Activated T-helper 1 cell treated with anti-CD3 and anti-CD28 coated beads, Interleukin-12 subunit alpha, Interleukin-12 subunit beta, Interleukin-2, Interleukin-4 antibody, amounts not matched to agents 30 ng/mL and 10 ng/mL and 1 ng/mL, durations not matched to agents 14 hours and 24 hours and 36 hours (primary cell): ENCODE measurements at regions not wholly inside any gene's neighbourhood (a gene's known extent, or its start where the extent isn't known, plus 50 kb on each side); places are given as distances from the start of the nearest gene placed in this dataset.

Source experiments
- DNase-seq: peaks from one replicate; pipeline ENCODE4 v3.0.0; 2021; ENCODE audit warnings: low spot score
- H3K27ac Mint-ChIP-seq: one replicate; pipeline ENCODE4 v1.8.0; 2021; ENCODE audit warnings: mild to moderate bottlenecking, mixed read lengths
- H3K27me3 Mint-ChIP-seq: one replicate; pipeline ENCODE4 v1.8.0; 2022; ENCODE audit warnings: mild to moderate bottlenecking, moderate library complexity, mixed read lengths; ENCODE audit not compliant: insufficient read depth
- H3K36me3 Mint-ChIP-seq: one replicate; pipeline ENCODE4 v1.8.0; 2021; ENCODE audit warnings: low read depth, mixed read lengths
- H3K4me1 Mint-ChIP-seq: one replicate; pipeline ENCODE4 v1.8.0; 2021; ENCODE audit warnings: low read depth, mixed read lengths
- H3K4me3 Mint-ChIP-seq: one replicate; pipeline ENCODE4 v1.8.0; 2021; ENCODE audit warnings: mild to moderate bottlenecking, moderate library complexity, mixed read lengths
- H3K9me3 Mint-ChIP-seq: one replicate; pipeline ENCODE4 v1.8.0; 2021; ENCODE audit warnings: mixed read lengths
- intact Hi-C: fragments of 100-400 bp; cut with micrococcal nuclease; formaldehyde crosslinking; loops from one replicate; pipeline ENCODE4 v1.15.1; 2024

DNA sequence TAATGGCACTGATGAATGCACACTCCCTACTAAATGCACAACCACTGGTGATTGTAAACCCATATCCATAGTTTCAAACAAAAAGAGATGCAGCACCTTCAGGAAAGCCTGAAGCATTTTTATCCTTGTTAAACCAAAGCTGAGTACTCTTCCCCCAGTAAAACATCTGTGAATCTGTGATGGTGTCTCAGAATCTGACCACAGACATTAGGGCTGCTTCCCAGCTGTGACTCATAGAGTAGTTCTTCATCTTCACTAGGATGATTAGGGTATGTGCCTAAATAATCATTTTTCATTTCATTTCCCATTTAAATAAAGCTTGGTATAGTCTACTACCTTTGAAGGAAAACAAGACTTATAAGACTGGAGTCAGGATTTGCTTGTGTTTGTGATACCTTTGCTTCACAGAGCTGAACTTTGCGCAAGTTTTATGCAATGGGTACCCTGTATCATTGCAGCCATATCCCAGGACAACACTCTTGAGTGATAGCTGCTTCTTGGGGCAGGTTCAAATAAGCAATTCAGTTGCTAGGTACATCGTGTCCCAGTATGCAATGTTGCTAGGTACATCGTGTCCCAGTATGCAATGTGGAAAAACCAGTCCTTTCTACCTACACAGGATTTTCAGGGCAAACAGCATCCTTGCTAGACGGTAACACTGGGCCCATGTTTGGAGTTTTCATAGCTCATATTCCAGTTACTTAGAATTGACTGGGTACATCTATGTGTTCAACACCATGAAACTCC, 277.1 kb downstream of the IRS2 start:
- Mint-ChIP-seq H3K27ac (no peak overlapping the region), H3K4me1 (no peaks in the 10 kb centered on the region)

DNA sequence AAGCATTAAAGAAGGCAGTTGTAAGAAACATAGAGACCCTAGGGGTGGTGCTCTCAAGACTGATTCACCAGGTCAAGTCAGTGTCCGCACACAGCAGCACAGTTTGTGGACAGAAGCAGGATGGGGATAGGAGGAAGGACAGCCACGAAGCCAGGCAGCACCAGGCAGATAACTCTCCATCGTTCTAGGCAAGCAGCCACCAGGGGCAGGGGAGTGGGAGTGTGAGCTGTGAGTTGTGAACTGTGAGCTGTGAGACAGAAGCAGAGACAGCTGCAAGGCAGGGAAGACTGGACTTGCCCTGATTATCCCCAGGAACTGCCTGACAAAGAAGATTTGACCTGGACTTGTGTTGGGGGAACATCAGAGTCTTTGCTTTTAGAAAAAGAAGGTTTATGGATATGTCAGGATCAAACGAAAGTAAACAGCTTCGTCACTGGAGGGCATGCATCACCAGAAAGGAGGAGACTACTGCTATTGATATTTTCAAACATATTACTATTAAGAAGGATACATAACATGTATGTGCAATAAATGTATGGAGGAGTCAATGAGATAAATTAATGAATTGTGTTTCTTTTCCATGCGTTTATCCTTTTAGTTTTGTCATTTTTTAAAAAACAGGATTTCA, 286.1 kb downstream of the IRS2 start:
- Mint-ChIP-seq H3K27me3 (no peaks in the 10 kb centered on the region), H3K4me3 (no peak overlapping the region), H3K36me3 (no peaks in the 10 kb centered on the region), H3K27ac (no peak overlapping the region), H3K9me3 (no peaks in the 10 kb centered on the region), H3K4me1 (no peaks in the 10 kb centered on the region)
- DNase-seq: no peak
- intact Hi-C loops: no loop called here

More for the DNA sequence above, 277.1 kb downstream of the IRS2 start:
- Mint-ChIP-seq H3K4me3 (no peak overlapping the region), H3K9me3 (no peaks in the 10 kb centered on the region), H3K36me3 (no peaks in the 10 kb centered on the region), H3K27me3 (no peaks in the 10 kb centered on the region)
- no peak for DNase-seq
- intact Hi-C loops: no loop called here

DNA sequence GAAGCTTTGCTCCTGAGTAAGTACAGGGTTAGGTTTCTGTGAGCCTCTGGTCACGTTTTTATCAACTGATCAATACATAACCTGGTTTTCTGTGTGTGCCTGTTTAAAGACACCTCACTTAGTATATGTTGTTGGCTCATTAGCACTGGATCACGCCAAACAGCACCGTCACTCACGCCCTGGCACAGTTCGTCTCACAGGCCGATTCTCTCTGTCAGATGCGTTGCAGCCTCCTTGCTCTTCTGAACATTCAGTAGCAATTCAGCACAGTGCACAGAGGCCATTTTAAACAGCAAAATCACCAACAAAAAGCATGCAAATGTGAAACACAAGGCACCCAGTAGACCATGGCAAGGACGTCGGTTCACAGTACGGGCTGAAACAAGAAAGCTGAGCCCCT, 288.5 kb downstream of the IRS2 start:
- intact Hi-C loops: no loop called here
- Mint-ChIP-seq H3K27me3 (no peaks in the 10 kb centered on the region), H3K27ac (no peak overlapping the region), H3K4me3 (no peak overlapping the region), H3K36me3 (no peaks in the 10 kb centered on the region), H3K9me3 (no peaks in the 10 kb centered on the region), H3K4me1 (no peaks in the 10 kb centered on the region)
- no peak for DNase-seq

DNA sequence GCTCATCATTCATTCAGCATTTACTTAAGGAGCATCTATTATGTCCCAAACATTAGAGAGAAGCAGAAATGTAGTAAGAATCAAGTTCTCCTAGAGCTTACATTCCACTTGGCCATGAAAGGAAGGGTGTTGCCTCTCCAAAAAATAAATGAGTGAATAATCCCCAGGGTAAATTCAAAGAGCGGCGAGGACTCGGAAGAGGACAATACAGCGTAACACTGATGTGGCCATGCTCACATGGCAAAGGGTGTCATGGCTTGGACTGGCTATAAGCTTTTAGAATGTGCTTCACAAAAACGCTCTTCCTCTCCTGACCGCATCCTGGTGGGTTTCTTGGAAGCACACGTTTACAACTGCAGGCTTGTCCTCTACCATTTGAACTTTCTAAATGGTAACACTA, 290.2 kb downstream of the IRS2 start:
- Mint-ChIP-seq H3K4me3 (no peak overlapping the region), H3K27me3 (no peaks in the 10 kb centered on the region), H3K36me3 (no peaks in the 10 kb centered on the region), H3K9me3 (no peaks in the 10 kb centered on the region), H3K27ac (no peak overlapping the region), H3K4me1 (no peaks in the 10 kb centered on the region)
- intact Hi-C loops: no loop called here
- no peak for DNase-seq

DNA sequence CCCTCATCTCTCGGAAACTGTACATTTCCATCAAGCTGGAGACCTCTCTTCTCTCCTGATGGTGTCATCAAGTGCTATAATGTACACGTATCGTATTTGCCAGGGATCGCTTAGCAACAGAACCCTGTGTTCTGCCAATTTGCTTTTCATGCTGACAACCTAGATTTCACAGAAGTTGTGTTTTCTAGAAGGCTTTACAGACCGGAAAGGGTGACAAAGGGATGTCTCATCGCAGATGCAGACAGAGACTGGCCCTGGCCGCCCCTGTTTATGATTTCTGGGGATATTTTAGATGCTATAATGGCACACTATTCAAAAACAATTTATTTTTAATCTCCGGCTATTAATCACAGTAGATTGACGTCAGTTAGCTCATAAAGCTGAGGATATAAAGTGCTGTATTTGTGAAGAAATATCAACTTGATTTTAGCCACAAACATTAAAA, 291.4 kb downstream of the IRS2 start:
- Mint-ChIP-seq H3K4me1 (no peaks in the 10 kb centered on the region), H3K27me3 (no peaks in the 10 kb centered on the region)

DNA sequence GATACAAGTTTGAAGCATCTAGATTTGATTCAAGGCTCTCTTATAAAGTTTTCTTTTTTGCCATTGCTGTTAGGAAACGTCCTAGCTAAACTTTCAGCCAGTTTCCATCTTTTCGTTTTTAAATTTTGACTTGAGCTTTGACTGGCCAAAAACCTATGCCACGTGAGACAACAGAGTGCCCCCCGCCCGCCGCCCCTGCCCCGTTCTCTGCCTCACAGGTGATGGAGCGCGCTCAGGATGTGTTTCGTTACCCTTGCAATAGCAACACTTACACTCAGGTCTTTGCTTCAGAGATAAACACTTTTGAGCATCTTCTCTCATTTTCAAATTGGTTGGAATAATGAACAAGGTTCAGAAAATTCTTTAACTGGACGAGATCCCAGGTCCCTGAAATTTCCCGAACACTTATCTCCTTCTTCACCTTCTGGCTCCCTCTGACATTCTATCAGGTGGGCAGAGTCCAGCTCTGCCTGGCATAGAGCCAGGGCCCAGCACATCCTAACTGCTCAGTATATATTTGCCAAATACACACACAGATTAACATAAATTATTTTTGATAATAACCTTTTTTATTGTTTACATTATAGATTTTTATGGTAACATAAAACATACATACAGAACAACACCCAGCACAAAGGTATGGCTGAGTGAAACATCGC, 301.1 kb downstream of the IRS2 start:
- intact Hi-C loops: no loop called here

More for the DNA sequence above, 291.4 kb downstream of the IRS2 start:
- no peak for DNase-seq
- Mint-ChIP-seq H3K9me3 (no peaks in the 10 kb centered on the region), H3K36me3 (no peaks in the 10 kb centered on the region), H3K27ac (no peak overlapping the region), H3K4me3 (no peak overlapping the region)
- intact Hi-C loops: no loop called here

DNA sequence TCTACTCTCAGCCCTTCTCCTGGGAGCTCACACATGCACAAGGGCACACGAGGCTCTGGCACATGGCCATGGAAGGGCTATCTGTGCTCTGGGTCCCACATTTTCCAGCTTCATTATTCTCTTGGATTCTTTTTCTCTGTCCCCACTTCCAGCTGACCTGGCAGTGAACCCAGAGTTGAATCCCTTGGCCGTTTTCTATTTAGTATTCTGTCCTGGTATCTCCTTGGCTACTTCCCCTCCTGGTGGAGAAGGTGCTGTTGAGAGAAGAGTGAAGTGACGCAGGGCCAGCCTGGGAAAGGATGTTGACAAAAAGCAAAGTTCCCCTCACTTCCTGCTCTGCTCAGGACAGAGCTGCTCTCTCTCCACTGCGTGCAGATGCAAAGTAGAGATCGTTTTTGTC, 303.1 kb downstream of the IRS2 start:
- intact Hi-C loops: no loop called here
- DNase-seq: no peak
- Mint-ChIP-seq H3K27ac (no peak overlapping the region), H3K27me3 (peaks cover 3% of the 10 kb centered on the region), H3K4me3 (no peak overlapping the region), H3K9me3 (no peaks in the 10 kb centered on the region), H3K36me3 (no peaks in the 10 kb centered on the region), H3K4me1 (no peaks in the 10 kb centered on the region)

More for the DNA sequence above, 301.1 kb downstream of the IRS2 start:
- no peak overlapping the region for H3K27ac Mint-ChIP-seq
- H3K4me1 Mint-ChIP-seq: no peaks in the 10 kb centered on the region
- no peaks in the 10 kb centered on the region for H3K9me3 Mint-ChIP-seq
- H3K27me3 Mint-ChIP-seq: peaks cover 3% of the 10 kb centered on the region
- no peak overlapping the region for H3K4me3 Mint-ChIP-seq
- H3K36me3 Mint-ChIP-seq: no peaks in the 10 kb centered on the region
- no peak for DNase-seq

DNA sequence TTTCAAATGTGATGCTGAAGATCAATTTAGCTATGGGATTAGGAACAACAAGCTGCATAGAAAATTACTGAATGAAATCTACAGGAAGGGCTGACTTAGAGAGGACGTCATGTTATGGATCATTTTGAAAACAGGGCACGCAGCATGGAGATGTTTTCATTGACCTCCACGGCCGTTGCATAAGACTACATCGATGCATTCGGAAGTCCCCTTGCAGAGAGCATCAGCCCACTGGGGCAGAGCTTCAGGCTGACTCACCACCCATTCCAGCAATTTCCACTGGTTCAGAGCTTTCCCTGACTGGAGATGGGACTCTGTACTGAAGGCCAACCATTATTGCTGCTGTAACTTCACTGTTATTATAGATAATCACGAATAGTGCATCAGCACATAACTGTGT, 305.3 kb downstream of the IRS2 start:
- Mint-ChIP-seq H3K4me3 (no peak overlapping the region), H3K9me3 (no peaks in the 10 kb centered on the region), H3K4me1 (no peaks in the 10 kb centered on the region), H3K27me3 (no peaks in the 10 kb centered on the region), H3K27ac (no peak overlapping the region), H3K36me3 (no peaks in the 10 kb centered on the region)
- DNase-seq: no peak
- intact Hi-C loops: no loop called here

DNA sequence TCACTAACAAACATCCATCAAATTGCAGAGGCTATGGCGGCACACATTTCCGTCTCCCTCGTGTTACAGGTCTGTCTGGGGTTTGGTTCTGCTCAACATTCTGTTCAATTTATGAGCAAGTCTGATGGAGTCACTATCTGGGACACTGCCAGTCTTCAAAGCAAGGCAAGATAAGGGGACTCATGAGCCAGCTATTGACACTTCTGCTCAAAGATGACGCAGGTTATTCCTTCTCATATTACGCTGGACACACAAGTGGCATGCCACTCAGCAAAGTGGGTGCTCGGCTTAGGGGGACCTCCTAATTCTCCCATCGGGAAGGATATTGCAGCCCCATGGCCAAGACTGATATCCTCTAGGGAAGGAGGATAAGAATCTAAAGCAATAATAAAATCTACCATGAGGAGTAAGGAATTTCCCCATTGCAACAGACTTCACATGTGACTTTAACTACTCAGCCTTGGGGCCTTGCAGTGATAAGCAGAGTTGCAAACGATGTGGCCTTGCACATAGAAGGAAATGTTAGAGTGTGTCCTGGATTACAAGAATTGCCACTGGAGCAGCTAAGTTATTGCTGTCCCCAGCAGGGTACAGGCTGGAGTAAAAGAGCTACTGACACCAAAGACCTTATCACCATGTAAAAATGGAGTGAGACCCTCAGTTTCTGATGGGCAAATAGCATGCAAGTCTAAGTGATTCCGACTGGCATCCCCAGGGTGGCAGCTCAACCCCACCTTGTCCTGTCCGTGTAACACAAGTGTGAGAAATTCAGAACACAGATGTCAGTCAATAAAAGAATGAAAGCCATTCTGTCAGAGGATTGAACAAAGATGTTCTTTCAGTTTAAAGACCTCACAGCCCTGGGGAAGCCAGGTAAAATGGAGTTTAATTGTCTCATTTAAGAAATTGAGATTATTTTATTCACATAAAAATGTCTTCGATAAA, 306.1 kb downstream of the IRS2 start:
- Mint-ChIP-seq H3K9me3 (no peaks in the 10 kb centered on the region), H3K4me3 (no peak overlapping the region), H3K27ac (no peak overlapping the region), H3K4me1 (no peaks in the 10 kb centered on the region), H3K27me3 (no peaks in the 10 kb centered on the region), H3K36me3 (no peaks in the 10 kb centered on the region)
- intact Hi-C loops: no loop called here
- DNase-seq: no peak

DNA sequence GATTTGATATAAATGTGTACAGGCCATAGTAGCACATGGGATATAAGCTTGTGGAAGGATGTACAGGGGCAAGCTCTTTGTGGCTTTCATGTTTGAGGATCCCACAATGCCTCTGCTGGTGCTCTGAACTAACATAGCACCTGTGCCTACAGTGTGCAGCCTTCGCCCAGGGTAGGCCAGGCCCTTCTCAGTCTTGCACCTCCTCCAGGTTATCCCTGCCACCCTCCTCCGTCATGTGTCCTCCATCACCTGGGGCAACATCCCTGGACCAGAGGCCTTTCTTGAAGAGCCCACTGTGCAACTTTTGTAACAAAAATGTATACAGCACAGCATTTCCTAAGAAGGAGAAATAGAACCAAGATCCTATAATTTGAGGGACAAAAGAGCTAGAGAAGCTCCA, 306.8 kb downstream of the IRS2 start:
- H3K9me3 Mint-ChIP-seq: no peaks in the 10 kb centered on the region
- no peak for DNase-seq
- no peak overlapping the region for H3K4me3 Mint-ChIP-seq
- H3K27me3 Mint-ChIP-seq: no peaks in the 10 kb centered on the region
- intact Hi-C loops: no loop called here
- no peaks in the 10 kb centered on the region for H3K4me1 Mint-ChIP-seq
- no peak overlapping the region for H3K27ac Mint-ChIP-seq
- no peaks in the 10 kb centered on the region for H3K36me3 Mint-ChIP-seq

DNA sequence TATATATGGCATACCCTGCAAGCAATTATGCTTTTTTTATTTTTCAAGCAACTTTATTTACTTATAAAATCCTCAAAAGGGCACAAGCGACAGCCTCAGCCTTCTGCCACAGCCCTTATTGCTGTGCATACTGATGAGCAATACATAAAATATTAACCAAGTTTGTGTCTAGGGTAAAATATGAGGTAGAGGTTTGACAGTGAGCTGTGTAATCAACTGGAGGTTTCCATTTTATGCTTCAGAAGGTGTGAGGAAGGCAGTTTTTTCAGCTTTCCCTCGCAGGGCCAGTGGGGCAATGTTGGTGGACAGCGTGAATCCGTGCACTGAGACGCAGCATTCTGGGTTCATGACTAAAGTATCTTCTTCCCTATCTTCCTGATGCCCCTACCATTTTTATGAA, 310.4 kb downstream of the IRS2 start:
- intact Hi-C loops: no loop called here
- Mint-ChIP-seq H3K27me3 (peaks cover 2% of the 10 kb centered on the region), H3K36me3 (no peaks in the 10 kb centered on the region), H3K9me3 (no peaks in the 10 kb centered on the region), H3K27ac (no peak overlapping the region), H3K4me3 (no peak overlapping the region), H3K4me1 (no peaks in the 10 kb centered on the region)
- no peak for DNase-seq

DNA sequence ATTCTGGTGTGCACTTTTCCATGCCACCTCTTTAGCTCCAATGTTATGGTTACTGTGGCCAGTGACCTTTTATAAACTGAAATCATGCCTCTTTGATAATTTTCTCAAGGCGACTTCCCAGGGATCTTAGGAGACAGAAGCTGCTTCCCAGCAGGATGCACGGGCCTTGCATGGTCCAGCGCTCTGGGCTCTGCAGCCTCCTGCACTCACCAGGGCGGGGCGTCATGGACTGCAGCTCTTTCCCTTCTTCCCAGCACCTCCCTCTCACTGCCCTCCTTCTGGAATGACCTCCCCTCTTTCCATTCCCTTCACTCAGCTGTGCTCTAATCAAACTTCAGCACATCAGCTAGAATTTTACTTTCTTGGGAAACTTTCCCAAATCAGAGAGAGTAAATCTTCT, 318.3 kb downstream of the IRS2 start:
- H3K27me3 Mint-ChIP-seq: peaks cover 4% of the 10 kb centered on the region
- no peaks in the 10 kb centered on the region for H3K4me1 Mint-ChIP-seq
- no peaks in the 10 kb centered on the region for H3K36me3 Mint-ChIP-seq
- H3K9me3 Mint-ChIP-seq: peaks cover 5% of the 10 kb centered on the region
- H3K27ac Mint-ChIP-seq: no peak overlapping the region
- intact Hi-C loops: no loop called here
- no peak for DNase-seq
- H3K4me3 Mint-ChIP-seq: no peak overlapping the region
